GM21381 (cell line): ENCODE measurements at regions not wholly inside any gene's neighbourhood (a gene's known extent, or its start where the extent isn't known, plus 50 kb on each side); places are given as distances from the start of the nearest gene placed in this dataset.

Experiments
- ATAC-seq: cut with Tn5 transposase; IDR thresholded peaks from one replicate; pipeline ENCODE4 v1.9.1; 2021; ENCODE audit warnings: mild to moderate bottlenecking, moderate library complexity; ENCODE audit not compliant: unreplicated experiment

GRCh38 chr12:3999904-4000303, 126.7 kb upstream of the PARP11 start:
- ATAC-seq, result no peak

DNA sequence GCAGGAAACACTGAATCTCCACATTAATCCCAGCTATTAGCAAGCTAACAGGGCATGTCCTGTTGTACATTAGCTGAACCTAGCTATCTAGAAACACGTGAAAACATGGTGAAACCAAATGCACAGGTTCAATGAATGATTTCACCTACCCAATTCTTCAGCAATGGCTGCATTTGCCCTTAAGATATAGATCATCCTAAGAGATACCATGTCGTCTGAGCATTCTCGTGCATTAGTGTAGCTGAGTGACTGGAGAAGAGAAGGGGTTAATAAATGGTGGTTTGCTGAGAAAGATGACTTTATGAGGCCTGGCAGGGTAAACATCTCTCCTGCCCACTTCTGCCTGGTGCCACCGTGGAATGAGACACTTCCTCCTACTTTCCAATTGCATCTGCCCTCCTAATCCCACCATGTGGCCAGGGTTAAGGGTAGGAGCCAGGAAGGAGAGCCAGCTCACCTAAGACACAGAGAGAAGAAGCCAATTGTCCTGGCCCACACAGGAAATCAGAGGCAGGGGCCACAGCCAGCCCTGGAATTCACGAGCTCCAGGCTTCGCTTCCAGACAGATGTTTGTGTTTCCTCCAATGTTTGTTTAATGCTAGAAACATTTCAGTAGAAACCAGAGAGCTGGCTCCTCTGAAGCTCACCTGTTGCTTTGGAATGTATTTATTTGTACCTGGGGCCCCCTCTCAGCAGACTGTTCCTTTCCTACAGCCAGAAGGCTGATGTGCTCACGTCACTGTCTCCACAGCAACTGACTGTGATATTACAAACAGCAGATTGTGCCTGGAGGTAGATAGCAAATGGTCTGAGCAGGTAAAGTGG, 126.0 kb upstream of the PARP11 start:
- no peak for ATAC-seq

GRCh38 chr12:3998397-3998796, 125.2 kb upstream of the PARP11 start:
- ATAC-seq, result no peak

DNA sequence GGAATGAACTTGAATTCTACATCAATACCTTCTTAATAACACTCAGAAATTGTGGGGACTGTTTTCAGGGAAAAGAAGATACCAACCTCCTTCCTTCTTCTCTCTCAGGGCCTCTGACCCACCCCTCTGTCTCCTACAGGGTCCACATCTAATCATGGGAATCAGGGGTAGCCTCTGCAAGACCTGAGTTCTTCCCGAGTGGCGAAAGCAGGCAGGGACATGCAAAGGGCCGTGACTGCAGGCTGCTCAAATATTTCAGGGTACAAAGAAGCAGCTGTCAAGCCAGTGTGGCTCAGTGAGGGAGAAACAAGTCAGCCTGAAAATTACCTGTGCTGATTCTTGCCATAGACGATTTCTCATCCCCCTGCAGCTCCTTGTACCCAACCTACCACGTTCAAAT, 123.1 kb upstream of the PARP11 start:
- ATAC-seq, result no peak

DNA sequence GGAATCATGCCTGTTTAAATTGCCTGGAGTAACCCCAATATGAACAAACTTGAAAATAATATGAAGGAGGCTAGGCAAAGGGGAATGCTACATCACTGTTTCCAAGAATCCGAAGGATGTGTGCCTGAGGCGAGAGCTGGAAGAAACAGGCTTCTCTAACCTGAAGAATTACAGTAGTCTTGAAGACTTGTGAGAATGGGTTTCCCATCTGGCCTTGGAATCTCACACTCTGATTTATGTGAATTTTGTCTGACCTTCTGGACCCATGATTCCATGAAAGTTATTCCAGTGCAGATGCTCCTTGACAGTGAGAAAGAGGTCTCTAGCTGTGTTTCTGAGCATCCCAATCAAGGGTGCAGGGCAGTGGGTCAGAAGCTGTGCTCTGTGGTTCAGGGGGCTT, 122.1 kb upstream of the PARP11 start:
- no peak for ATAC-seq

GRCh38 chr12:3994500-3994899, 121.3 kb upstream of the PARP11 start:
- no peak for ATAC-seq

GRCh38 chr12:3992945-3993344, 119.7 kb upstream of the PARP11 start:
- no peak for ATAC-seq

DNA sequence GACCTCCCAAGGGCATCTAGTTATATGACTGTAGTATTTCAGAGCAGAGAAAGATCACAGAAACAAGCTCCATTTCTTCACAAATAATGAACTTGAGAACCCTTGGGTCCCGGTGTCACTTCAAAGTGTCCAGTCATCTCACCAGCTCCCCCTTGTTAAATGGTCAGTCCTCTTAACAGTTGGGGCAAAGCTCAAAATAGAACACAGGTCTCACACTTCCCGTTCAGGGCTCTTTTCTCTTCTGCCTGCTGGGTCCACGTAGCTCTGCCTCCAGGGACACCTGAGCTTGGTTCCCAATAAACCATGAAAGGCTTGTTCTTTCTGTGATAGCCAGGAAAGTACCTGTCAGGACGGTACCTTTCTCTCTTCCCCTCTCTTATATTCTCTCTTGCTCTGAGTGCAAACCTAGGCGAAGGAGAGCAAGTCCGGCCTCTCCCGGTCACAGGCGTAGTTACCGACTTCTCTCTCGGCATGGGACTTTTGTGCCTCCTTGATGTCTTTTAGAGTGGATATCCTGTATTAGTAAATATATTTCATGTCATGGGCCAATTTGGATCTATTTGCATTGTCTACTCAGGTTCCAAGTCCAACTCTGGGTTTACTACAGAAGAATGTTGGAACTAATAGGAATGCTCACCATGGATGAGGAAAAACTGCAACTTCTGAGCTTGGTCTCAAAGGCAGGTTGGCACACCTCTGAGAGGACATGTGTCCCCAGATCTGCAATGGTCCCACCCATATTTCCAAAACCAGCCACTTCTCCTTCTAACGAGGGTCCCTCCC, 118.8 kb upstream of the PARP11 start:
- no peak for ATAC-seq

DNA sequence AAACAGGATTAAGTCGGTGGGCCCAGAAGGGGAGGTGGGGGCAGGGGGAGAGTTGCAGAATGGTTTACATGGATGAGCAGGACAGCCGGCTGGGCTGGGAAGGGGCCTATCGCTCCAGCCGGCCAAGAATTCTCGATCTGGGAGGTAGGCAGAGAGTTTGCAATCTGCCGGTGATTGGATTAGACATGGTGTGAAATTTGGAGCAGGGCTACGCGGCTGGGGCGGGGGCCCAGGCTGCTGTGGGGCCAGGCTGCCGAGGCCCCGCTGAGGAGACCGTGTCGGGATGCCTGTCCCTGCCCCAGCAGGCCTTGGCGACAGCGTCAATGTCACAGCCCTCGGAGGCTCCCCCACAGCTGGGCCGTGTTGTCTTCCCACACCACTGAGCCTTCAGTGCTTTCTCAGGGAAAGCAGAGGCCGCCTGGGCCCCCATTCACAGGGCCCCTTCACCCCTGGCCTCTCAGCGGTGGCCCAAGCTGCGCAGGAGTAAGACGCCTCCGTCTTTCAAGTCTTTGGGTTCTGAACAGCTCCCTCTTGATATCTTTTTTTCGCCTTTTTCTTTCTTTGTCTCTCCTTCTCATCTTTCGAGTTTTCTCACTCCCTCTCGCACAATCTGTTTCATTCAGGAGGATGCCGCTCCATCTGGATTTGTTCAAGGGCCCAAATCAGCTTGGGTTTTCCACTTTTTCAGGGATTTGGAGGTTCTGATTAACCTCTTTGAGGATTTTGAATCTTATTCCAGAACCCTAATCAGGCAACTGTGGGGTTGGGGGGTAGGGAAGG, 117.5 kb upstream of the PARP11 start:
- no peak for ATAC-seq

DNA sequence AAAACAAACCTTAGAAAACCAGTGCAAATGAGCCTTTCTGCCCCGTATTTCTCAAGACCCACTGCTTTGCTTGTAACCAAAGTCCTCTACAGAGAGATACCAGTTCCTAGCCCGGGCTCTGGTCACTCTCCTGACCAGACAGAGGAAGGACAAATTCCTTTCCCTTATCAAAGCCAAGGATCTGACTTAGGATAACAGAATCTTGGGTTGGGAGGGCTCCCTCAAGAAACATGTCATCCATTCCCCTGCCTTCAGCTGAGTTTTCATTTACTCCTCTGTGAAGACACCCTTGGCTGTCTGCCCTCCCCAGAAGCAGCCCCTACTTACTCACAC, 116.0 kb upstream of the PARP11 start:
- no peak for ATAC-seq

- no peak for ATAC-seq
Observed at GRCh38 chr12:3988519-3989217, 115.5 kb upstream of the PARP11 start.

DNA sequence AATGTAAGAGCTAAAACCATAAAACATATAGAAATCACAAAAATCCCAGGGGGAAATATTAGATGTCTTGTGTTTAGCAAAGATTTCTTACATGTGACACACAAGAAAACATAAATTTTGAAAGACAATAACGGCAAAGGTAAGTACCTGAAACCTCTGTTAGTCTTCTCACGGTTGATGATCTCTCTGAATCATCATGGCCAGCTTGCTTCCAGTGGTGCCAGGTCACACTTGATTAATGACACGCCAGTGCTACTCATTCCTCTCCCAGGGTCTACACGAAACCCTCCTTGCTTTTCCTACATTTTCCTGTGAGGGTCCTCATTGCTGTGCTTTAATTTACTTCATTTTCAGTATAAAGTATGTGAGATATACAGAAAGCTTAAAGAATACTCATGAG, 114.4 kb upstream of the PARP11 start:
- ATAC-seq, result no peak

DNA sequence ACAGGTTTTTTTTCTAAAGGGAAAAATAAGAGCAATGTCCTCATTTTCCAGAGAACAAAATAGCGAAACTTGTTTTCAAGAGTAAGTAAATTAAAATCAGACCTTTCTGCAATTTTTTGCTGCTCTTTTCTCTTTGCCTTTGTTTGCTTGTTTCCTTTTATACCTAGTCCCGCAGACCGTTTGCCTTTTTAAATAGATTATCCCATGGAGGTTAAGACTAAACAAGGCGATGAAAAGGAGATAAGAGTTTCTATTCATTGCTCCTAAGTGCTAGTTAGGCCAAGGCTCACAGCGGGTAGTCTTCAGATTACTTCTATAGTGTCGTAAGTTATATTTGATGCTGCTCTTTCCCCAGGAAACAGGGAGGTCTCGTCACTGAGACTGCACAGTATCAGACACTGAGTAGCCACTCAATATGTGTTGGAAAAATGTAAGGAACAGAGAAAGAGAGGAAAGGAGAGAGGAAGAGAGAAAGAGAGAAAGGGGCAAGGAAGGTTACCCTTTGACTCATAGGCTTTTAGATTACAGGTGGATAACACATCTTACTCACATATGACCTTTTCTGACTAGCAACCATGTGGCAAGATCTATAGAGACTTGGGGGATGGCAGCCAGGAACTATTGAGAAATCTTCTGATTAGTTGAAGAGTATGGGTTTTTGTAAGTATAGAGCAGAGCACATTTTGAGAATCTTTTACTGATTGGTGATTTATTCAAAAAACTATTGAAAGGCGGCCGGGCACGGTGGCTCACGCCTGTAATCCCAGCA, 107.5 kb upstream of the PARP11 start:
- ATAC-seq, result no peak

- ATAC-seq, result no peak
Observed at GRCh38 chr12:3977621-3978020, 104.4 kb upstream of the PARP11 start.

DNA sequence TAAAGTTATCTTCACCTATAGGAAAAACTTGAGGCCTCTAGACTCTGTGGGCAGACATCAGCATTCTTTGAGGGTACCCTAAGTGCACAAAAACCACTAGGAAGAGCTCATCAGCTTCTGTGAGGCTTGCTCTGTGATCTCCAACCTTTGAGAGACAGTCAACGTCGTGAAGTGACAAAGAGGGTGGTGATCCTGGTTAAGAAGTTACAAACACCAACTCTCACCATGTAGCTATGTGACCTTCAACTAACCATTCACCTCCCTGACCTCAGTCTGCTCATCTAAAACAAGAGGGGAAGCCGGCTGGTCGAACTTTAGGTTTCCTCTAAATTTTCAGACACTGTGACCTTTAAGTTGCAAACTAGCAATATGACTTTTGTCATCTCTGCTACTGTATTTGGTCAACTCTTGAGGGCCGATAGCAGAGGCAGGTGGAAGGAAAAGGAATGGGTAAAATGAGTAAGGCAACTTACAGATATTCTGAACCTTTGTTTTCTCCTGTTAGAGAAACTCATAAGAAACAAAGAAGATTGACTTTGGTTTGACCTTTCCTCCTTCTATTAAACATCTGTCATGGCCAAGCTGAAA, 103.2 kb upstream of the PARP11 start:
- no peak for ATAC-seq

DNA sequence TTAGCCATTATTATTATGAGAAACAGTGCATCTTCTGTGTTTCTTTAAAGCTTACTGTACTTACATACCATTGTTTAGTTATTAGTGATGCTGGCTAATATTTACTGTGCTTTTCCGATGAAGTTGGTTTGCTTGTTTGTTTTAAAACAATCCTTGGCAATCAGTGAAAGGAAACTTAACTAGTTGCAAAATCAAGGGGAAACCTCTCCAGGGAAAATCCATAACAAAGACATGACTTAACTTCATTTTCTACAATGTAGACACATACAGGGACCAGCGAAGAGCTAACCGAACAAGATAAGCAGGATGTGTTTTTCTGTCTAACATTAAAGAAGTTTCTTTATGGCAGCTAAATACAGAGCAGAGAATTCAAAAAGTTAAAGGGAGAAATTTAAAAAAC, 102.5 kb upstream of the PARP11 start:
- ATAC-seq, result no peak

GRCh38 chr12:3974883-3975282, 101.7 kb upstream of the PARP11 start:
- ATAC-seq, result no peak

DNA sequence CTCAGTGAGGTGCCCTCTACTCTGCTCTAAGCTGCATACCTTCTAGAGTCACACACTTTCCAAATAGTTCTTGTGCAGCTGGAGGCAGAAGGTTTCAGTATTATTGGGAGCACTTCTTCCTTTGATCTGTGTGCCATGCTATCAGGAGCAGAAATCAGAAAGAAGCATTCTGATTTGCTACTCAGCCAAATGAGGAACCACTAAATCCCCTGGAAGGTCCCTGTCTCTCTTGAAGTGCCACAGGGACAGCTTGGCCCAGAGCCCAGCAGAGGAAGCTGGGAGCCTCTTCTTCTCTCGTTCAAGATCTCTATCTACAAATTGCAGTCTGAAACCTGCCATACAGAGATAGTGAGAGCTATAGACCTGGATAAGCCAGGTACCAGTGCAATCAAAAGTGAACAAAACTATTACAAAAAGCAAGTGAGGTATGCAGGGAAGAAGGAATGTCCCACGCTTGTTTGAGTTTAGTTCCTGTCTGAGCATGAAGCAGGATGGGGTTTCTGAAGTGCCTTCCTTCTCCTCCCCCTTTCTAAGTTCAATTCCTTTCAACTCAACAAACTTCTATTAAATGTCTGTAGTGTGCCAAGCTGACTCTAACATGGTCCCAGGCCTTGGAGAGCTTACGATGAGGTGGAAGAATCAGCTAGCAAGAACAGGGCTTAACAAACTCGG, 100.9 kb upstream of the PARP11 start:
- no peak for ATAC-seq

GRCh38 chr12:3973269-3973884, 100.2 kb upstream of the PARP11 start:
- ATAC-seq, result no peak
